IMR-90 (cell line): ENCODE measurements at regions not wholly inside any gene's neighbourhood (a gene's known extent, or its start where the extent isn't known, plus 50 kb on each side); places are given as distances from the start of the nearest gene placed in this dataset.

Source experiments
- CEBPB ChIP-seq: IDR thresholded peaks from 2 replicates; pipeline ENCODE4 v1.6.1; 2012; ENCODE audit warnings: low read depth, low read length, improper control_type of control experiment
- POLR2A ChIP-seq: IDR thresholded peaks from 2 replicates; pipeline ENCODE4 v1.6.1; 2012; ENCODE audit warnings: mild to moderate bottlenecking, low read depth, low read length
- TF ChIP-seq, protein P1 (sequence below): conservative IDR thresholded peaks from 2 replicates; pipeline ENCODE4 v1.5.1; 2012; ENCODE audit warnings: mild to moderate bottlenecking, low read depth, low read length, improper control_type of control experiment

DNA sequence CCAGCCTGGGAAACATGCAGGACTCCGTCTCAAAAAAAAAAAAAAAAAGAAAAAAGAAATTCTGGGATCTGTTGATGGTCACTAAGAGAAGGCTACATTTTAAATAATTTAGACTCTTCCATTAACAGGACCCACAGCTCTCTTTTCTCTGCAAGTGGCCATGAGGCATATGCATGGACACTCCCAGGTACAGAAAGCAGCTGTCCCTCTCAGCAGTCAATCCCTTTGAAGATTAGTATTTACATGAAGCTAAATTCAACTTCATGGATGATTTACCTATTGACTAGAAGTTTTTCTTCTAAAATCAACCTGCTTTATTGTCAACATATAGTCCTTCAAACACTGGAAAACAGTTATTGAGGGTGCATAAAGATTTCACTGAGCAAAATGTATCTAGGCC lies 139.9 kb downstream of the CPEB2 start:
- TF ChIP-seq, protein P1, sequence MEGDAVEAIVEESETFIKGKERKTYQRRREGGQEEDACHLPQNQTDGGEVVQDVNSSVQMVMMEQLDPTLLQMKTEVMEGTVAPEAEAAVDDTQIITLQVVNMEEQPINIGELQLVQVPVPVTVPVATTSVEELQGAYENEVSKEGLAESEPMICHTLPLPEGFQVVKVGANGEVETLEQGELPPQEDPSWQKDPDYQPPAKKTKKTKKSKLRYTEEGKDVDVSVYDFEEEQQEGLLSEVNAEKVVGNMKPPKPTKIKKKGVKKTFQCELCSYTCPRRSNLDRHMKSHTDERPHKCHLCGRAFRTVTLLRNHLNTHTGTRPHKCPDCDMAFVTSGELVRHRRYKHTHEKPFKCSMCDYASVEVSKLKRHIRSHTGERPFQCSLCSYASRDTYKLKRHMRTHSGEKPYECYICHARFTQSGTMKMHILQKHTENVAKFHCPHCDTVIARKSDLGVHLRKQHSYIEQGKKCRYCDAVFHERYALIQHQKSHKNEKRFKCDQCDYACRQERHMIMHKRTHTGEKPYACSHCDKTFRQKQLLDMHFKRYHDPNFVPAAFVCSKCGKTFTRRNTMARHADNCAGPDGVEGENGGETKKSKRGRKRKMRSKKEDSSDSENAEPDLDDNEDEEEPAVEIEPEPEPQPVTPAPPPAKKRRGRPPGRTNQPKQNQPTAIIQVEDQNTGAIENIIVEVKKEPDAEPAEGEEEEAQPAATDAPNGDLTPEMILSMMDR = no peak
- TF ChIP-seq POLR2A = no peak
- TF ChIP-seq CEBPB = no peak
